ENCODE measurements at regions not wholly inside any gene's neighbourhood (a gene's known extent, or its start where the extent isn't known, plus 50 kb on each side); places are given as distances from the start of the nearest gene placed in this dataset.

- TF ChIP-seq CTCF (IDR thresholded peaks at IDR 0.05; ENCODE audit: low read length) (no peak), EZH2phosphoT487 (IDR thresholded peaks at IDR 0.05; ENCODE audit: low read length) (no peak)
These were observed 479.5 kb downstream of the CD83 start for GRCh38 chr6:14597090-14597489.

Measured in MM.1S (cell line).